Spleen (tissue), 7 donors: ENCODE measurements at regions not wholly inside any gene's neighbourhood (a gene's known extent, or its start where the extent isn't known, plus 50 kb on each side); places are given as distances from the start of the nearest gene placed in this dataset.

ENCODE experiments used
- POLR2A ChIP-seq, 3 donors: fragments of 450-650 bp; IDR thresholded peaks; one replicate each; pipeline ENCODE4 v1.5.1; 2017; ENCODE audit warnings: antibody characterized with exemption in 3 of 3, mild to moderate bottlenecking in 1 of 3
- POLR2AphosphoS5 ChIP-seq, 3 donors: sonication (generic); formaldehyde crosslinking; IDR thresholded peaks; one replicate each; pipeline ENCODE4 v1.5.1; 2017; ENCODE audit warnings: antibody characterized with exemption in 3 of 3
- TF ChIP-seq, protein P1 (sequence below), 11 experiments: fragments of 200-600 bp in 7 of 11; fragments of 450-650 bp in 4 of 11; sonication (generic) in 4 of 11; IDR thresholded peaks in 8 of 11; conservative IDR thresholded peaks in 3 of 11; 1 replicate in 7 of 11; 2 replicates in 4 of 11; pipeline versions ENCODE4 v1.4.0 to v1.8.0; 2016 to 2021; ENCODE audit warnings: antibody characterized with exemption in 11 of 11, inconsistent platforms in 4 of 11, mild to moderate bottlenecking in 1 of 11
- donor health status: DM: no; HTN: no; CAD: no; lungs with moderate emphysema.
- donor health status: DM: no; HTN: no; CAD: no.
- donor health status: DM: no; HTN: no; CAD: no.

DNA sequence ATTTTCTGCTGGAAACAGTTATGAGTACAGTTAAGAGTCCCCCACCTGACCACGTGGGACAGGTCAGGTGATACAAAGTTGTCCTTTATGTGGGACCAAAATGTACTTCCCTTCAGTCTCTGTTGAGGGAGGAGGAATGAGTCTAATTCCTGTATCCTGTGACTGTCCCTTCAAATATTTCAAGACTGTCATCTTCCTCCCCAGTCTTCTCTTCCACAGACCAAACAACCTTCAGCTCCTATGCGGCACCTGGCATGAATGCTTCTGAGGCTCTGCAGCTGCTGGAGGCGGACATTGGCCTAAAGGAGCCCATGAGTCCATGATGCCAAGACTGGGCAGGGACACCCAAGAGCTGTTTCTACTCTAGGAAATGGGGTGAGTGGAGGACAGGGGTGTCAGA lies 72.1 kb upstream of the SIM2 start:
- TF ChIP-seq, protein P1, sequence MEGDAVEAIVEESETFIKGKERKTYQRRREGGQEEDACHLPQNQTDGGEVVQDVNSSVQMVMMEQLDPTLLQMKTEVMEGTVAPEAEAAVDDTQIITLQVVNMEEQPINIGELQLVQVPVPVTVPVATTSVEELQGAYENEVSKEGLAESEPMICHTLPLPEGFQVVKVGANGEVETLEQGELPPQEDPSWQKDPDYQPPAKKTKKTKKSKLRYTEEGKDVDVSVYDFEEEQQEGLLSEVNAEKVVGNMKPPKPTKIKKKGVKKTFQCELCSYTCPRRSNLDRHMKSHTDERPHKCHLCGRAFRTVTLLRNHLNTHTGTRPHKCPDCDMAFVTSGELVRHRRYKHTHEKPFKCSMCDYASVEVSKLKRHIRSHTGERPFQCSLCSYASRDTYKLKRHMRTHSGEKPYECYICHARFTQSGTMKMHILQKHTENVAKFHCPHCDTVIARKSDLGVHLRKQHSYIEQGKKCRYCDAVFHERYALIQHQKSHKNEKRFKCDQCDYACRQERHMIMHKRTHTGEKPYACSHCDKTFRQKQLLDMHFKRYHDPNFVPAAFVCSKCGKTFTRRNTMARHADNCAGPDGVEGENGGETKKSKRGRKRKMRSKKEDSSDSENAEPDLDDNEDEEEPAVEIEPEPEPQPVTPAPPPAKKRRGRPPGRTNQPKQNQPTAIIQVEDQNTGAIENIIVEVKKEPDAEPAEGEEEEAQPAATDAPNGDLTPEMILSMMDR (IDR thresholded peaks at IDR 0.05 in 8 of 11, conservative IDR thresholded peaks at IDR 0.05 in 3 of 11) = no peak
- TF ChIP-seq POLR2A (IDR thresholded peaks at IDR 0.05) (no peak), POLR2AphosphoS5 (IDR thresholded peaks at IDR 0.05) (no peak)
